OCI-LY1 (cell line): ENCODE measurements at regions not wholly inside any gene's neighbourhood (a gene's known extent, or its start where the extent isn't known, plus 50 kb on each side); places are given as distances from the start of the nearest gene placed in this dataset.

Experiments
- H2AFZ ChIP-seq: fragments of 200-600 bp; sonication (generic), shearing (Covaris generic); 2 replicates; pipeline ENCODE4 v1.6.0; 2014; ENCODE audit warnings: antibody characterized with exemption, mild to moderate bottlenecking, low read length
- H3F3A ChIP-seq: fragments of 200-600 bp; sonication (generic), shearing (Covaris generic); 2 replicates; pipeline ENCODE4 v1.6.0; 2014; ENCODE audit warnings: mild to moderate bottlenecking, antibody characterized with exemption, low read length, moderate library complexity; ENCODE audit not compliant: insufficient read depth
- H3K27ac ChIP-seq: fragments of 200-600 bp; sonication (generic); 2 replicates; pipeline ENCODE4 v1.5.1; 2014; ENCODE audit warnings: low read length, mixed run types, mild to moderate bottlenecking, low read depth; ENCODE audit not compliant: poor library complexity, severe bottlenecking
- H3K27me3 ChIP-seq: fragments of 200-600 bp; sonication (generic); 2 replicates; pipeline ENCODE4 v1.6.0; 2014; ENCODE audit warnings: antibody characterized with exemption, mild to moderate bottlenecking, low read length, moderate library complexity; ENCODE audit not compliant: insufficient read depth
- H3K36me3 ChIP-seq: fragments of 200-600 bp; sonication (generic); 2 replicates; pipeline ENCODE4 v1.6.1; 2014; ENCODE audit warnings: mild to moderate bottlenecking, antibody characterized with exemption, low read length, moderate library complexity, mixed read lengths; ENCODE audit not compliant: insufficient read depth
- H3K4me1 ChIP-seq: fragments of 200-600 bp; sonication (generic); 2 replicates; pipeline ENCODE4 v1.5.1; 2014; ENCODE audit warnings: mild to moderate bottlenecking, low read length, moderate library complexity; ENCODE audit not compliant: insufficient read depth, severe bottlenecking
- H3K4me2 ChIP-seq: fragments of 200-600 bp; sonication (generic), shearing (Covaris generic); 2 replicates; pipeline ENCODE4 v1.6.1; 2014; ENCODE audit warnings: low read length
- H3K4me3 ChIP-seq: fragments of 200-600 bp; sonication (generic); 2 replicates; pipeline ENCODE4 v1.5.1; 2014; ENCODE audit warnings: low read length, low read depth, mild to moderate bottlenecking, mixed read lengths; ENCODE audit not compliant: poor library complexity, severe bottlenecking
- H3K79me2 ChIP-seq: fragments of 200-600 bp; shearing (Covaris generic); 2 replicates; pipeline ENCODE4 v1.6.1; 2016; ENCODE audit warnings: mixed run types, low read length, mixed read lengths; ENCODE audit not compliant: insufficient read depth
- H3K9ac ChIP-seq: fragments of 200-600 bp; sonication (generic), shearing (Covaris generic); 2 replicates; pipeline ENCODE4 v1.6.1; 2014; ENCODE audit warnings: mild to moderate bottlenecking, low read length, mixed read lengths
- H3K9me2 ChIP-seq: fragments of 200-600 bp; sonication (generic), shearing (Covaris generic); 2 replicates; pipeline ENCODE4 v1.6.1; 2014; ENCODE audit warnings: low read depth, mild to moderate bottlenecking, low read length, mixed read lengths
- H3K9me3 ChIP-seq: fragments of 200-600 bp; shearing (Covaris generic); 2 replicates; pipeline ENCODE4 v1.6.1; 2014; ENCODE audit warnings: low read length, mixed read lengths
- H4K20me1 ChIP-seq: fragments of 200-600 bp; sonication (generic), shearing (Covaris generic); 2 replicates; pipeline ENCODE4 v1.6.0; 2016; ENCODE audit warnings: mild to moderate bottlenecking, low read length; ENCODE audit not compliant: insufficient read depth
- EZH2 ChIP-seq: fragments of 200-600 bp; sonication (generic), shearing (Covaris generic); IDR thresholded peaks from 2 replicates; pipeline ENCODE4 v1.8.0; 2017; ENCODE audit warnings: borderline replicate concordance, mixed run types, mild to moderate bottlenecking, antibody characterized with exemption, low read length, moderate library complexity, mixed read lengths
- TF ChIP-seq, protein P1 (sequence below): fragments of 200-600 bp; sonication (generic), shearing (Covaris generic); IDR thresholded peaks from 2 replicates; pipeline ENCODE4 v1.5.1; 2017; ENCODE audit warnings: mild to moderate bottlenecking, antibody characterized with exemption, low read length, moderate library complexity, mixed read lengths

DNA sequence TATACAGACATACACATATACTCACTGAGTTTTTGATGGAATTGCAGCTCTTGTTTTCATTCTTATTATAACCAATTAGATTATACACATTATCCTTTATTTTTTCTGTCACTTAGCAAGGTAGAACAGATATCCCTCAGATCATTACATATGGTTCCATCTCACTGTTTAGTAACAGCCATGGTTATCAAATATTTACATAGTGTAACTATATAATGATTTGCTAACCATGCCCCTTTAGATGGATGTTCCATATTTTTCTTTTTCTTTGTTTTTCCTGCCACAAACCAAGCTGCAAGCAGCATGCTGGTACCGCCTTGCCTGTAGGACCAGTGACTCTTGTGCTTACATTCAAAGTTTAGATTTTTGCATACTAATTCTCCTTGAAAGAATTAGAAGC is 163.4 kb upstream of the NFE2L3 start:
- no peak overlapping the region for H3K9ac ChIP-seq
- H3K79me2 ChIP-seq, result no peaks in the 10 kb centered on the region
- no peaks in the 10 kb centered on the region for H3K36me3 ChIP-seq
- H3K27me3 ChIP-seq, result no peaks in the 10 kb centered on the region
- no peak overlapping the region for H3K4me3 ChIP-seq
- H3F3A ChIP-seq, result no peaks in the 10 kb centered on the region
- no peaks in the 10 kb centered on the region for H3K9me2 ChIP-seq
- H3K9me3 ChIP-seq, result peaks cover under 1% of the 10 kb centered on the region; the same call in 1 of the 2 replicates
- TF ChIP-seq EZH2, result no peak
- TF ChIP-seq, protein P1, sequence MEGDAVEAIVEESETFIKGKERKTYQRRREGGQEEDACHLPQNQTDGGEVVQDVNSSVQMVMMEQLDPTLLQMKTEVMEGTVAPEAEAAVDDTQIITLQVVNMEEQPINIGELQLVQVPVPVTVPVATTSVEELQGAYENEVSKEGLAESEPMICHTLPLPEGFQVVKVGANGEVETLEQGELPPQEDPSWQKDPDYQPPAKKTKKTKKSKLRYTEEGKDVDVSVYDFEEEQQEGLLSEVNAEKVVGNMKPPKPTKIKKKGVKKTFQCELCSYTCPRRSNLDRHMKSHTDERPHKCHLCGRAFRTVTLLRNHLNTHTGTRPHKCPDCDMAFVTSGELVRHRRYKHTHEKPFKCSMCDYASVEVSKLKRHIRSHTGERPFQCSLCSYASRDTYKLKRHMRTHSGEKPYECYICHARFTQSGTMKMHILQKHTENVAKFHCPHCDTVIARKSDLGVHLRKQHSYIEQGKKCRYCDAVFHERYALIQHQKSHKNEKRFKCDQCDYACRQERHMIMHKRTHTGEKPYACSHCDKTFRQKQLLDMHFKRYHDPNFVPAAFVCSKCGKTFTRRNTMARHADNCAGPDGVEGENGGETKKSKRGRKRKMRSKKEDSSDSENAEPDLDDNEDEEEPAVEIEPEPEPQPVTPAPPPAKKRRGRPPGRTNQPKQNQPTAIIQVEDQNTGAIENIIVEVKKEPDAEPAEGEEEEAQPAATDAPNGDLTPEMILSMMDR, result no peak
- no peaks in the 10 kb centered on the region for H4K20me1 ChIP-seq
- H3K27ac ChIP-seq, result no peak overlapping the region
- H2AFZ ChIP-seq, result no peak overlapping the region
- peaks cover 12% of the 10 kb centered on the region for H3K4me1 ChIP-seq
- H3K4me2 ChIP-seq, result no peak overlapping the region

DNA sequence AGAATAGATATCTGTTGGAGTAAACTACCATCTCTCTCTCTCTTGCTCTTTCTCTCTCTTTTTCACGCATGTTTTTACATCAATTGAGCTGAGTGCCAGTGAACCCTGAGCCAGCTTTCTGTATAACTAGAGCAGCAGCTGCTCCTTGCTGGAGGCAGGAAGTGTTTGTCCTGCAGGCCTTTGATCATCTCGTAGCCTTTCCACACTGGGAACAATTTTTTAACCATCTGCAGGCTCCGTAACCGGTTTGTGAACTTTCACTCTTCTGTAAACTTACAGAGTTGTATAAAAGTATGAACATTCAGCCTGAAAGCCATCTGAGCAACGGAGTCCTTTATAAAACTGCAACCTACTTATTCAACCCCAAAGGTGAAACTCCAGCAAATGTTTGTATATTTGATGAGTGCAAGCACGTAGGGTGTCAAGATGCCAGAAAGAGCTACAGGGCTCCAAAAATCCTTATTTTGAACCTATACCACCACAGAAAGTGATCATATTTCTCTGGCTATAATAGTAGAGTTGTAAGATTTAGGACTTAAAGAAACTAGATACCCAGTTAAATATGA is 162.8 kb upstream of the NFE2L3 start:
- Histone ChIP-seq H3K79me2 (no peaks in the 10 kb centered on the region), H3K4me2 (no peak overlapping the region), H4K20me1 (no peaks in the 10 kb centered on the region), H3K9ac (no peak overlapping the region), H3K36me3 (no peaks in the 10 kb centered on the region; the same call in 1 of the 2 replicates), H3K4me3 (no peak overlapping the region), H3K27ac (no peak overlapping the region), H3F3A (no peaks in the 10 kb centered on the region), H3K4me1 (peaks cover 12% of the 10 kb centered on the region), H3K9me3 (peaks cover 4% of the 10 kb centered on the region; the same call in 1 of the 2 replicates), H3K27me3 (no peaks in the 10 kb centered on the region), H3K9me2 (no peaks in the 10 kb centered on the region), H2AFZ (no peak overlapping the region)
- TF ChIP-seq EZH2, result no peak
- TF ChIP-seq, protein P1, result no peak

DNA sequence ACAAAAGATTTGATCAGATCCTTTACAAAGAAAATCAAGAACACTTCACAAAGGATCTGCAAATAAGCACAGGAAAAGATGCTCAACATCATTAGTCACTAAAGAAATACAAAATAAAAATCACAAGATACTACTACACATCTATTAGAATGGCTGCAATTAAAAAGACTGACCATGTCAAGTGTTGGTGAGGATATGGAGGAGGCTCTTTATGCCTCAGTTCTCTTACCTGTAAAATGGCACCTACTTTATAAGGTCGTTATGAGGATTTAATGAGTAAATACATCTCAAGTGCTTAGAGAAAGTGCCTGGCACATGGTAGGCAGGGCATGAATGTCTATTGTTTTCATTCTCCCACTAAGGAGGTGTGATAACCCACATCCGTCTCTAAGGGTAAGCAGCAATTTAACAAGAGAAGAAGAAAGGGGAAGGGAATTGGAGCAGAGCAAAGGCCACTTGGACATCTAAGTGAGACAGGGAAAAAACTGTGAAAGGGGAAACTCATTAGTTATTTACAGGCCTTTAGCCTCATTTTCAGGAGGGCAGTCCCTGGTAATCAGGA is 157.5 kb upstream of the NFE2L3 start:
- H3K9me3 ChIP-seq, result peaks cover 4% of the 10 kb centered on the region; the same call in 1 of the 2 replicates
- no peaks in the 10 kb centered on the region for H3F3A ChIP-seq
- H3K79me2 ChIP-seq, result no peaks in the 10 kb centered on the region
- no peaks in the 10 kb centered on the region for H4K20me1 ChIP-seq
- no peak overlapping the region for H3K4me3 ChIP-seq
- TF ChIP-seq EZH2, result no peak
- TF ChIP-seq, protein P1, result no peak
- H3K27ac ChIP-seq, result no peak overlapping the region
- H3K4me2 ChIP-seq, result no peak overlapping the region
- H3K4me1 ChIP-seq, result no peaks in the 10 kb centered on the region
- H3K36me3 ChIP-seq, result no peaks in the 10 kb centered on the region; the same call in 1 of the 2 replicates
- no peak overlapping the region for H3K9ac ChIP-seq
- no peaks in the 10 kb centered on the region for H3K27me3 ChIP-seq
- H2AFZ ChIP-seq, result no peak overlapping the region
- H3K9me2 ChIP-seq, result no peaks in the 10 kb centered on the region
